ENCODE measurements at regions not wholly inside any gene's neighbourhood (a gene's known extent, or its start where the extent isn't known, plus 50 kb on each side); places are given as distances from the start of the nearest gene placed in this dataset.

GRCh38 chr7:81515009-81515408, 254.8 kb downstream of the HGF start:
- DNase-seq (ENCODE audit: extremely low spot score): no peak
- ChIA-PET CTCF (no interaction called here), POLR2A (no interaction called here)
- TF ChIP-seq, protein P1, sequence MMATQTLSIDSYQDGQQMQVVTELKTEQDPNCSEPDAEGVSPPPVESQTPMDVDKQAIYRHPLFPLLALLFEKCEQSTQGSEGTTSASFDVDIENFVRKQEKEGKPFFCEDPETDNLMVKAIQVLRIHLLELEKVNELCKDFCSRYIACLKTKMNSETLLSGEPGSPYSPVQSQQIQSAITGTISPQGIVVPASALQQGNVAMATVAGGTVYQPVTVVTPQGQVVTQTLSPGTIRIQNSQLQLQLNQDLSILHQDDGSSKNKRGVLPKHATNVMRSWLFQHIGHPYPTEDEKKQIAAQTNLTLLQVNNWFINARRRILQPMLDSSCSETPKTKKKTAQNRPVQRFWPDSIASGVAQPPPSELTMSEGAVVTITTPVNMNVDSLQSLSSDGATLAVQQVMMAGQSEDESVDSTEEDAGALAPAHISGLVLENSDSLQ (IDR thresholded peaks at IDR 0.05): 0 out of 2 replicates have a peak, but pooled peaks have one; percentile 16
- no peak for TF ChIP-seq NFRKB (IDR thresholded peaks at IDR 0.05)

- CTCF ChIA-PET: no interaction called here
Observed at GRCh38 chr7:81514546-81514945, 255.3 kb downstream of the HGF start.

GRCh38 chr7:81510122-81510521, 259.7 kb downstream of the HGF start:
- ChIA-PET CTCF (no interaction called here), POLR2A (no interaction called here)
- no peak for DNase-seq (ENCODE audit: extremely low spot score)
- TF ChIP-seq HDGF (IDR thresholded peaks at IDR 0.05; ENCODE audit: borderline replicate concordance) (no peak), FOXK2 (IDR thresholded peaks at IDR 0.05) (no peak), FOXM1 (IDR thresholded peaks at IDR 0.05; ENCODE audit: borderline replicate concordance) (no peak), ARNT (IDR thresholded peaks at IDR 0.05) (no peak), FOXA1 (IDR thresholded peaks at IDR 0.05) (no peak), TARDBP (IDR thresholded peaks at IDR 0.05) (no peak), ZNF384 (IDR thresholded peaks at IDR 0.05) (no peak), SUZ12 (IDR thresholded peaks at IDR 0.05) (no peak), BHLHE40 (IDR thresholded peaks at IDR 0.05; ENCODE audit: borderline replicate concordance) (no peak), LEF1 (IDR thresholded peaks at IDR 0.05; ENCODE audit: borderline replicate concordance) (no peak)
- TF ChIP-seq, protein P1 (IDR thresholded peaks at IDR 0.05): no peak

More at GRCh38 chr7:81514546-81514945, 255.3 kb downstream of the HGF start:
- TF ChIP-seq HDGF (IDR thresholded peaks at IDR 0.05; ENCODE audit: borderline replicate concordance): no peak
- DNase-seq (ENCODE audit: extremely low spot score): no peak
- POLR2A ChIA-PET: no interaction called here

DNA sequence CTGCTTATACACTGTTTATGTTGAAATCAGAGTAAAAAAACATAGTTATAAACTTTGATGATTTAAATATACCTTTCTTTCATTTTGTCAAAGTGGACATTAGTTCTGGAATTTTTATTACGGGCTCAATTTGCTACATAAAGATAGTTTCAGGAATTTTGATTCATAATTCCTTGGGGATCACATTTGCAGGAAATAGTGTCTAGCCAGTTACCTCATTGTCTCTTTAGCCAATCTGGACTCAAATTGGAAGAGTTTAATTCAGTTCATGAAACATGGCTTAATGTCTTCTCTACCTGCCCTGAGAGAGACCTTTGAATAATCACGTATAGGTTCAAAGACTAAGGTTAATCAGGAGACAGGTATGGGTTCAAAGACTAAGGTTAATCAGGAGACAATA, 262.6 kb downstream of the HGF start:
- DNase-seq (ENCODE audit: extremely low spot score): no peak
- CTCF ChIA-PET: no interaction called here
- no peak for TF ChIP-seq TARDBP (IDR thresholded peaks at IDR 0.05)
- POLR2A ChIA-PET: no interaction called here

DNA sequence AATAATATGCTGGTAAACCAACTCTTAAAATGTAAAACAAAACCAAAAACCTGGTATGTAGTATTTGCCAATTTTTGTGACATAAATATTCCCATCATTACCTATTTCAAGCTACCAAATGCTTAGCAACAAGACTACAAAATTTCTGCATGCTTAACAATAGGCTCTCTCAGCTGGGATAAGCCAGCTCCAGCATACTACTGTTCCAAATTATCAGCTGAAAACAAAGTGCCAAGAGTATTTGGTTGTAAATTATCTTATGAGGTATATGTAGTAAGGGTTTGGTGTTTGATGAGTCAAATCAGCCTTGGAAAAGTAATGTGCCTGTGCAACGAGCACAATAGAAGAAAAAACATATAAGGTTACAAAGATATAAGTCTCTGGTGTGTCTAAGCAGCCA, 263.2 kb downstream of the HGF start:
- ChIA-PET CTCF (no interaction called here), POLR2A (no interaction called here)
- DNase-seq (ENCODE audit: extremely low spot score): no peak
- no peak for TF ChIP-seq ELF4 (IDR thresholded peaks at IDR 0.05)
- TF ChIP-seq TARDBP (IDR thresholded peaks at IDR 0.05): no peak
- TF ChIP-seq, protein P1 (IDR thresholded peaks at IDR 0.05): no peak

DNA sequence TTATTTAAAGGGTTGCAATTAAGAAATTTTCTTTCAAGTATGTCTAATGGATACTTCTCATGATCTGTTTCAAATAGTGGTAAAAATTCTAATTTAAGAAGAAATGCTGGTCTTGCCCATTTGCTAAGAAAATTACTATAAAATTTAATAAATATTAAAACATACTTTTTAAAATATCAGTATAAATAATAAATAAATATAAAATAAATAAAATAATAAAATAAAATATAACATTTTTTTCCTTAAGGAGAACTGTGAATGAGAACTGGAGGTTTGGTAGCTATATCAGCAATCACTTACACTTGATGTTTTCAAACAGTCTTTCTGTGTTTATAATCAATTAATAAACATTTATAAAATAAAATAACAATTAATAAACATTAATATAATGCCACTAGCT, 266.1 kb downstream of the HGF start:
- no peak for DNase-seq (ENCODE audit: extremely low spot score)
- ChIA-PET POLR2A (no interaction called here), CTCF (no interaction called here)
- TF ChIP-seq BHLHE40 (IDR thresholded peaks at IDR 0.05; ENCODE audit: borderline replicate concordance): no peak
- no peak for TF ChIP-seq SP1 (IDR thresholded peaks at IDR 0.05)
- no peak for TF ChIP-seq CTBP1 (IDR thresholded peaks at IDR 0.05; ENCODE audit: borderline replicate concordance)
- no peak for TF ChIP-seq SUZ12 (IDR thresholded peaks at IDR 0.05)
- no peak for TF ChIP-seq ZNF384 (IDR thresholded peaks at IDR 0.05)
- no peak for TF ChIP-seq ARNT (IDR thresholded peaks at IDR 0.05)
- no peak for TF ChIP-seq TARDBP (IDR thresholded peaks at IDR 0.05)
- no peak for TF ChIP-seq FOXK2 (IDR thresholded peaks at IDR 0.05)
- TF ChIP-seq, protein P1 (IDR thresholded peaks at IDR 0.05): no peak
- TF ChIP-seq HDGF (IDR thresholded peaks at IDR 0.05; ENCODE audit: borderline replicate concordance): no peak
- TF ChIP-seq FOXA1 (IDR thresholded peaks at IDR 0.05): no peak
- no peak for TF ChIP-seq L3MBTL2 (conservative IDR thresholded peaks at IDR 0.05)
- no peak for TF ChIP-seq LEF1 (IDR thresholded peaks at IDR 0.05; ENCODE audit: borderline replicate concordance)

DNA sequence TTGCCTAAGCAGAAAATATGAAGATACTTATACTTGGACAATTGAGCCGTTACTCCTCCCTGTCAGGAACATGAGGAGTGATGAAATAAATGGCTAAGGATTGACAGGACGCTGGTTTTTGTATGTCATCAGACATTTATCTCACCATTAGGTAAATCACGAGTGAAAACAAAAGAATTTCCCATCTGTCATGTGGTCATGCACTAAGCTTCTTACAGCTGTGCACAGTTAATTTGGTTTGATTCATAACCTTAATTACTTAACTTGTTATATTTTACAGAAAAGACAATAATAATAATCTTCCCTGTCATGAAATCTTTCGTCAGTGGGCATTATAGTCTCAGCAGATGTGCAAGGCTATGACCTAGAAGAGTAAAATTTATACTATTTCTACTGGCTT, 266.5 kb downstream of the HGF start:
- ChIA-PET CTCF (no interaction called here), POLR2A (no interaction called here)
- no peak for DNase-seq (ENCODE audit: extremely low spot score)
- TF ChIP-seq ZNF384 (IDR thresholded peaks at IDR 0.05): no peak
- no peak for TF ChIP-seq HDGF (IDR thresholded peaks at IDR 0.05; ENCODE audit: borderline replicate concordance)
- no peak for TF ChIP-seq SP1 (IDR thresholded peaks at IDR 0.05)
- TF ChIP-seq, protein P1 (IDR thresholded peaks at IDR 0.05): 0 out of 2 replicates have a peak, but pooled peaks have one; percentile 49

Data from HEK293T (cell line).